Neutrophil (primary cell): ENCODE measurements at regions not wholly inside any gene's neighbourhood (a gene's known extent, or its start where the extent isn't known, plus 50 kb on each side); places are given as distances from the start of the nearest gene placed in this dataset.

Source experiments
- H3K27ac ChIP-seq: fragments of 200-600 bp; sonication (generic); 2 replicates; pipeline ENCODE4 v1.5.1; 2016; ENCODE audit warnings: mild to moderate bottlenecking, moderate library complexity
- H3K27me3 ChIP-seq: fragments of 200-600 bp; sonication (generic); 2 replicates; pipeline ENCODE4 v1.6.0; 2016; ENCODE audit warnings: mild to moderate bottlenecking
- H3K36me3 ChIP-seq: fragments of 200-600 bp; sonication (generic); 2 replicates; pipeline ENCODE4 v1.5.1; 2017
- H3K4me1 ChIP-seq, 2 experiments: fragments of 200-600 bp in 1 of 2; sonication (generic) in 1 of 2; 1 replicate in 1 of 2; 2 replicates in 1 of 2; pipeline versions ENCODE4 v1.5.1 to v1.6.1; 2013 to 2016; ENCODE audit warnings: low read depth in 1 of 2, low read length in 1 of 2, mild to moderate bottlenecking in 1 of 2, moderate library complexity in 1 of 2; ENCODE audit not compliant: control insufficient read depth in 1 of 2, insufficient read depth in 1 of 2
- H3K4me3 ChIP-seq, 2 experiments: fragments of 200-600 bp in 1 of 2; sonication (generic) in 1 of 2; 1 replicate in 1 of 2; 2 replicates in 1 of 2; pipeline ENCODE4 v1.5.1; 2013 to 2016; ENCODE audit warnings: low read depth in 1 of 2, low read length in 1 of 2, mild to moderate bottlenecking in 1 of 2, moderate library complexity in 1 of 2
- H3K9me3 ChIP-seq: fragments of 200-600 bp; sonication (generic); 2 replicates; pipeline ENCODE4 v1.5.1; 2016
- TF ChIP-seq, protein P1 (sequence below): fragments of 200-600 bp; sonication (generic); IDR thresholded peaks from 2 replicates; pipeline ENCODE4 v1.5.1; 2016; ENCODE audit warnings: antibody characterized with exemption

DNA sequence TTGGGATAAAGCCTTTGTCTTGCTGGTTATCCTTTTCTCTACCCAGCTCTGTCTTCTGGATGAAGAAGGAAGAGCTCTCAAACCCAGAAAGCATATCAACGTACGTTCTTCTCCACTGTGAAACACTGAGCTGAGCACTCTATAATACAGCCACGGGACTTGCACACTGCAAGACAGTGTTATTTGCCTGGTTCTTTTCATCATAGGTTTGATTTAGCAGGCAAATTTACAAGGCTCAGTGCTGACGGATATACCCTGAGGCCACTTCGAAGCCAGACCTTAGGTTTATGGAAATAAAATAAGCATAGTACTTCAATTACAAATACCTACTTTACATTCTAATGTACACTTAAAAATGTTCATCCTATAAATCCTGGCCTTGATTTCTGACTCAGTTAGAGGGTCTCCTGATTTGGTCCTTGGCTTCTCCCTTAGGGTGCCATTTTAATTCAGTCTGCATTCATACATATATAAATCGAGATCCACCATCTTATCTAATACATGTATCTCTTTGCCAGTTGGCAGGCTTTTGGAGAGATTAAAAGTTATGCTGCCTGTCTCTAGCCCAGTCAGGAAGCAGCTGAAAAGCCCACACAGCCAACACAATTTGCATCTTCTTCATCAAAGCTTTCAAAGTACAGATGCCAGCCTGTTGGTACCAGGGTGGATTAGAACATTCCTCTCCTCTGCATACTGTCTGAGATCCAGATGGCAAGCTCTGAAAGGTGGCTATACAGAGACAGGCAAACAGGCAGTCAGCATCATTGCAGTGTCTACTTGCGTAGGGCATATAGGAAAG lies 194.4 kb downstream of the DEPDC1B start:
- H3K27ac ChIP-seq, result no peak overlapping the region

GRCh38 chr5:60504342-60504741 lies 195.6 kb downstream of the DEPDC1B start:
- H3K27ac ChIP-seq, result no peak overlapping the region
- no peaks in the 10 kb centered on the region for H3K27me3 ChIP-seq
- no peaks in the 10 kb centered on the region for H3K9me3 ChIP-seq
- TF ChIP-seq, protein P1, sequence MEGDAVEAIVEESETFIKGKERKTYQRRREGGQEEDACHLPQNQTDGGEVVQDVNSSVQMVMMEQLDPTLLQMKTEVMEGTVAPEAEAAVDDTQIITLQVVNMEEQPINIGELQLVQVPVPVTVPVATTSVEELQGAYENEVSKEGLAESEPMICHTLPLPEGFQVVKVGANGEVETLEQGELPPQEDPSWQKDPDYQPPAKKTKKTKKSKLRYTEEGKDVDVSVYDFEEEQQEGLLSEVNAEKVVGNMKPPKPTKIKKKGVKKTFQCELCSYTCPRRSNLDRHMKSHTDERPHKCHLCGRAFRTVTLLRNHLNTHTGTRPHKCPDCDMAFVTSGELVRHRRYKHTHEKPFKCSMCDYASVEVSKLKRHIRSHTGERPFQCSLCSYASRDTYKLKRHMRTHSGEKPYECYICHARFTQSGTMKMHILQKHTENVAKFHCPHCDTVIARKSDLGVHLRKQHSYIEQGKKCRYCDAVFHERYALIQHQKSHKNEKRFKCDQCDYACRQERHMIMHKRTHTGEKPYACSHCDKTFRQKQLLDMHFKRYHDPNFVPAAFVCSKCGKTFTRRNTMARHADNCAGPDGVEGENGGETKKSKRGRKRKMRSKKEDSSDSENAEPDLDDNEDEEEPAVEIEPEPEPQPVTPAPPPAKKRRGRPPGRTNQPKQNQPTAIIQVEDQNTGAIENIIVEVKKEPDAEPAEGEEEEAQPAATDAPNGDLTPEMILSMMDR, result no peak
- no peaks in the 10 kb centered on the region for H3K4me1 ChIP-seq
- no peak overlapping the region for H3K4me3 ChIP-seq
- no peaks in the 10 kb centered on the region for H3K36me3 ChIP-seq

More for the DNA sequence above, 194.4 kb downstream of the DEPDC1B start:
- Histone ChIP-seq H3K4me3 (no peak overlapping the region), H3K36me3 (no peaks in the 10 kb centered on the region), H3K4me1 (no peaks in the 10 kb centered on the region), H3K9me3 (no peaks in the 10 kb centered on the region), H3K27me3 (no peaks in the 10 kb centered on the region)
- TF ChIP-seq, protein P1, result no peak

- TF ChIP-seq, protein P1, result no peak
- H3K36me3 ChIP-seq, result no peaks in the 10 kb centered on the region
Observed at GRCh38 chr5:60503771-60504170, 196.2 kb downstream of the DEPDC1B start.

DNA sequence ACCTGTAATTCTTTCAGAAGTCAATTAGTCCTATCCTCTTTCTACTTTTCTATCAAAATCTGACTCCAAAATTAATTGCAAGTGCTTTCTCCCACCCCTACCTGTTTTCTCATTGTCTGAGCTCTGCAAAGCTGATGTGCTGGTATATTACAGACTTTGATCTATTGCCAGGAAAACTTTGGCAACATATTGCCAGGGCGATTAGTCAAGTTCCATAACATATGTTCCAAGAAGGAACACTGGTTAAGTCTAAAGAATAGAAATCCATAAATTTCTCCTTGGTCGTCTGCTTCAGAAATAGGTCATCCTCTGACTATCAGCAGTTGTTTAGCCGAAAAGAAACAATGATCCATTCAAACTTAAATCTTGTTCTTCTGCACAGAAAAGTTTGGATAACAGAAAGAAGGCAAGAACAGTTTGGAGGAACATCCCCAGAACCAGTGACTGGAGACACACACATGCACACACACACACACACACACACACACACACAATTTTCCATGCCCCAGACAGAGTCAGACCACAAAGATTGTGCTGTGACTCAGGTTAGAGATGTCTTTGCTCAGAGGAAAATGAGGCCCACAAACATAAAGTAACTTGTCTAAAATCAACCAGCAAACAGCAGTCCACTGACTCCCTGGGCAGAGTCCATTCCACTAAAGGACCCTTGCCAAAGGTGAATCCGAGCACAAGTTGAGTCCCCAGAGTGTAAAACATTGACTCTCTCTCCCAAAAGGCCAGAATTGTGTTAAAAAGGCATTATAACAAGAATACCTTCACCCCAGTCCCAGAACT lies 202.1 kb downstream of the DEPDC1B start:
- no peak overlapping the region for H3K4me3 ChIP-seq
- TF ChIP-seq, protein P1, result no peak
- no peaks in the 10 kb centered on the region for H3K36me3 ChIP-seq
- no peaks in the 10 kb centered on the region for H3K9me3 ChIP-seq
- no peak overlapping the region for H3K27ac ChIP-seq
- no peaks in the 10 kb centered on the region for H3K4me1 ChIP-seq
- no peaks in the 10 kb centered on the region for H3K27me3 ChIP-seq

More at GRCh38 chr5:60503771-60504170, 196.2 kb downstream of the DEPDC1B start:
- no peak overlapping the region for H3K4me3 ChIP-seq
- H3K9me3 ChIP-seq, result no peaks in the 10 kb centered on the region
- no peaks in the 10 kb centered on the region for H3K27me3 ChIP-seq
- no peak overlapping the region for H3K27ac ChIP-seq
- no peaks in the 10 kb centered on the region for H3K4me1 ChIP-seq

- Histone ChIP-seq H3K4me3 (no peak overlapping the region), H3K27ac (no peak overlapping the region), H3K36me3 (no peaks in the 10 kb centered on the region), H3K4me1 (no peaks in the 10 kb centered on the region), H3K9me3 (no peaks in the 10 kb centered on the region), H3K27me3 (no peaks in the 10 kb centered on the region)
- TF ChIP-seq, protein P1, result no peak
Observed at GRCh38 chr5:60495644-60496520, 204.1 kb downstream of the DEPDC1B start.
